ENCODE measurements at regions not wholly inside any gene's neighbourhood (a gene's known extent, or its start where the extent isn't known, plus 50 kb on each side); places are given as distances from the start of the nearest gene placed in this dataset.

GRCh38 chr18:5626130-5626880, 82.5 kb upstream of the EPB41L3 start:
- no peak for TF ChIP-seq CTCF (IDR thresholded peaks at IDR 0.05; ENCODE audit: low read depth, low read length)
- peaks cover 26% of the 10 kb centered on the region for H3K27me3 ChIP-seq
- H3K4me1 ChIP-seq = no peaks in the 10 kb centered on the region
- no peaks in the 10 kb centered on the region for H3K9me3 ChIP-seq
- no peak for DNase-seq
- H3K4me3 ChIP-seq (ENCODE audit: low read depth, low read length) = no peak overlapping the region
- H3K36me3 ChIP-seq = no peaks in the 10 kb centered on the region

- no peak for TF ChIP-seq CTCF (IDR thresholded peaks at IDR 0.05; ENCODE audit: low read depth, low read length)
Measured at GRCh38 chr18:5625076-5625475, 81.3 kb upstream of the EPB41L3 start.

GRCh38 chr18:5622905-5623304, 79.1 kb upstream of the EPB41L3 start:
- no peaks in the 10 kb centered on the region for H3K4me1 ChIP-seq
- TF ChIP-seq CTCF (IDR thresholded peaks at IDR 0.05; ENCODE audit: low read depth, low read length) = no peak
- H3K27me3 ChIP-seq = peaks cover 3% of the 10 kb centered on the region
- no peaks in the 10 kb centered on the region for H3K36me3 ChIP-seq
- DNase-seq = no peak
- no peaks in the 10 kb centered on the region for H3K9me3 ChIP-seq
- H3K4me3 ChIP-seq (ENCODE audit: low read depth, low read length) = no peak overlapping the region

More at GRCh38 chr18:5625076-5625475, 81.3 kb upstream of the EPB41L3 start:
- Histone ChIP-seq H3K4me3 (ENCODE audit: low read depth, low read length) (no peak overlapping the region), H3K4me1 (no peaks in the 10 kb centered on the region), H3K9me3 (no peaks in the 10 kb centered on the region), H3K27me3 (peaks cover 25% of the 10 kb centered on the region), H3K36me3 (no peaks in the 10 kb centered on the region)
- DNase-seq = no peak

GRCh38 chr18:5620289-5620688, 76.5 kb upstream of the EPB41L3 start:
- no peaks in the 10 kb centered on the region for H3K9me3 ChIP-seq
- TF ChIP-seq CTCF (IDR thresholded peaks at IDR 0.05; ENCODE audit: low read depth, low read length) = no peak
- H3K36me3 ChIP-seq = no peaks in the 10 kb centered on the region
- H3K4me1 ChIP-seq = no peaks in the 10 kb centered on the region
- no peak for DNase-seq
- no peak overlapping the region for H3K4me3 ChIP-seq (ENCODE audit: low read depth, low read length)
- H3K27me3 ChIP-seq = no peaks in the 10 kb centered on the region

GRCh38 chr18:5619376-5619775, 75.6 kb upstream of the EPB41L3 start:
- Histone ChIP-seq H3K27me3 (no peaks in the 10 kb centered on the region), H3K4me1 (no peaks in the 10 kb centered on the region)
- TF ChIP-seq CTCF (IDR thresholded peaks at IDR 0.05; ENCODE audit: low read depth, low read length) = no peak

GRCh38 chr18:5618047-5618688, 74.4 kb upstream of the EPB41L3 start:
- no peaks in the 10 kb centered on the region for H3K4me1 ChIP-seq
- no peaks in the 10 kb centered on the region for H3K9me3 ChIP-seq
- H3K36me3 ChIP-seq = no peaks in the 10 kb centered on the region
- no peak for DNase-seq
- no peak overlapping the region for H3K4me3 ChIP-seq (ENCODE audit: low read depth, low read length)
- TF ChIP-seq CTCF (IDR thresholded peaks at IDR 0.05; ENCODE audit: low read depth, low read length) = no peak
- no peaks in the 10 kb centered on the region for H3K27me3 ChIP-seq

More at GRCh38 chr18:5619376-5619775, 75.6 kb upstream of the EPB41L3 start:
- DNase-seq = no peak
- Histone ChIP-seq H3K4me3 (ENCODE audit: low read depth, low read length) (no peak overlapping the region), H3K36me3 (no peaks in the 10 kb centered on the region), H3K9me3 (no peaks in the 10 kb centered on the region)

All from BE2C (cell line).